Thoracic aorta (tissue), 2 donors: ENCODE measurements at regions not wholly inside any gene's neighbourhood (a gene's known extent, or its start where the extent isn't known, plus 50 kb on each side); places are given as distances from the start of the nearest gene placed in this dataset.

Experiments used
- ATAC-seq: fragments of 150-250 bp; one replicate; pipeline ENCODE4 v1.8.0; 2017; ENCODE audit warnings: low read depth; ENCODE audit not compliant: insufficient number of reproducible peaks, low FRiP score
- DNase-seq: peaks from one replicate; pipeline ENCODE4 v3.0.0-alpha.2; 2020; ENCODE audit warnings: low spot score
- H3K27ac ChIP-seq, 2 donors: fragments of 200-600 bp; sonication (generic); 1 replicate in 1 of 2; 2 replicates in 1 of 2; pipeline ENCODE4 v1.5.1; 2016; ENCODE audit warnings: mild to moderate bottlenecking in 2 of 2, moderate library complexity in 2 of 2
- H3K27me3 ChIP-seq: fragments of 200-600 bp; sonication (generic); replicated peaks from 2 replicates; pipeline ENCODE4 v1.6.0; 2016; ENCODE audit warnings: mild to moderate bottlenecking; ENCODE audit not compliant: insufficient read depth
- H3K36me3 ChIP-seq: fragments of 200-600 bp; sonication (generic); one replicate; pipeline ENCODE4 v1.5.1; 2016
- H3K4me1 ChIP-seq, 2 donors: fragments of 200-600 bp; sonication (generic); 1 replicate in 1 of 2; 2 replicates in 1 of 2; pipeline versions ENCODE4 v1.5.1 to v1.6.0; 2016; ENCODE audit warnings: low read depth in 2 of 2, mild to moderate bottlenecking in 1 of 2; ENCODE audit not compliant: control insufficient read depth in 1 of 2
- H3K4me3 ChIP-seq: fragments of 200-600 bp; sonication (generic); 2 replicates; pipeline ENCODE4 v1.5.1; 2016; ENCODE audit warnings: mild to moderate bottlenecking
- H3K9me3 ChIP-seq: fragments of 200-600 bp; sonication (generic); 2 replicates; pipeline ENCODE4 v1.5.1; 2016
- TF ChIP-seq, protein P1 (sequence below): fragments of 200-600 bp; sonication (generic); IDR thresholded peaks from one replicate; pipeline ENCODE4 v1.5.1; 2019; ENCODE audit warnings: antibody characterized with exemption

DNA sequence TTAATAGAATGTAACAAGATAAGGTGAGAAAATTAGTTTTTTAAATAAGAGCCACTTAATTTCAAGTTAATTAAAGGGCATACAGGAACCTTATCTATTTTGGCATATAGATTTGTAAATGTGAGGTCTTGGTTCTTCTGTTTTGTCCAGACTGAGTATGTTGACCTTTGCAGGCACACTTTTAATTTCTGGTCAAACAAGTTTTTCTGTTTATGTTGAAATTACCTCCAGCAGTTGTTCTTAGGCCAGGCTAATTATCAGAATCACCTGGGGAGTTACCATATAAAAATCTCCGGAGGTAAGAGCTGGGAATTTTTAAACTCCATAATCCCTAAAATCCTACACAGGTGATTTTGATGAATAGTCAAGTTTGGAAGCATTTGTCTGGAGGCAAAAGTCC lies 227.4 kb upstream of the ANKRD50 start:
- no peaks in the 10 kb centered on the region for H3K9me3 ChIP-seq
- peaks cover 9 to 32% of the 10 kb centered on the region in 2 donors for H3K4me1 ChIP-seq
- no peak for ATAC-seq
- peak overlapping the region in 1 of 2 donors; percentile 30 for H3K27ac ChIP-seq
- H3K27me3 ChIP-seq: no peaks in the 10 kb centered on the region
- no peaks in the 10 kb centered on the region for H3K36me3 ChIP-seq
- no peak overlapping the region for H3K4me3 ChIP-seq
- no peak for DNase-seq
- TF ChIP-seq, protein P1, sequence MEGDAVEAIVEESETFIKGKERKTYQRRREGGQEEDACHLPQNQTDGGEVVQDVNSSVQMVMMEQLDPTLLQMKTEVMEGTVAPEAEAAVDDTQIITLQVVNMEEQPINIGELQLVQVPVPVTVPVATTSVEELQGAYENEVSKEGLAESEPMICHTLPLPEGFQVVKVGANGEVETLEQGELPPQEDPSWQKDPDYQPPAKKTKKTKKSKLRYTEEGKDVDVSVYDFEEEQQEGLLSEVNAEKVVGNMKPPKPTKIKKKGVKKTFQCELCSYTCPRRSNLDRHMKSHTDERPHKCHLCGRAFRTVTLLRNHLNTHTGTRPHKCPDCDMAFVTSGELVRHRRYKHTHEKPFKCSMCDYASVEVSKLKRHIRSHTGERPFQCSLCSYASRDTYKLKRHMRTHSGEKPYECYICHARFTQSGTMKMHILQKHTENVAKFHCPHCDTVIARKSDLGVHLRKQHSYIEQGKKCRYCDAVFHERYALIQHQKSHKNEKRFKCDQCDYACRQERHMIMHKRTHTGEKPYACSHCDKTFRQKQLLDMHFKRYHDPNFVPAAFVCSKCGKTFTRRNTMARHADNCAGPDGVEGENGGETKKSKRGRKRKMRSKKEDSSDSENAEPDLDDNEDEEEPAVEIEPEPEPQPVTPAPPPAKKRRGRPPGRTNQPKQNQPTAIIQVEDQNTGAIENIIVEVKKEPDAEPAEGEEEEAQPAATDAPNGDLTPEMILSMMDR: no peak

DNA sequence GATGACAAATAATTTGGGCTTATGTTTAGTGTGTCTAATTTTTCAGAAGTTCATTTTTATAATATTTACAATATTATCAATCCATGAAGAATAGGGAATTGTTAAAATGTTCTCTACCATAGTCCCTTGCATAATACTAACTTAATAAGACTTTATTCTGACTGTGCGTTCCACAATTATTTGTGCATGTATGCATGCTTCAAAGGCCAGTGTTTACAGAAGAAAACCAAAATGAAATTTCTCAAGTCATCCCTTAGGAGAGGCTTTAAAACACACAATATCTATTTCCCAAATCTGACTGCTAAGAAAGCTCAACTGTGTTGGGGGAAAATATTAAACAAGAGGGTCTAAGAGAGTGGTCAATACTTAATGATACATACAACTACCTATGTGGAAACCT lies 226.3 kb upstream of the ANKRD50 start:
- Histone ChIP-seq H3K4me3 (no peak overlapping the region), H3K27me3 (no peaks in the 10 kb centered on the region), H3K27ac (no peak overlapping the region), H3K36me3 (no peaks in the 10 kb centered on the region), H3K9me3 (no peaks in the 10 kb centered on the region), H3K4me1 (peaks cover 9 to 32% of the 10 kb centered on the region in 2 donors)
- TF ChIP-seq, protein P1: no peak
- DNase-seq: no peak
- no peak for ATAC-seq

DNA sequence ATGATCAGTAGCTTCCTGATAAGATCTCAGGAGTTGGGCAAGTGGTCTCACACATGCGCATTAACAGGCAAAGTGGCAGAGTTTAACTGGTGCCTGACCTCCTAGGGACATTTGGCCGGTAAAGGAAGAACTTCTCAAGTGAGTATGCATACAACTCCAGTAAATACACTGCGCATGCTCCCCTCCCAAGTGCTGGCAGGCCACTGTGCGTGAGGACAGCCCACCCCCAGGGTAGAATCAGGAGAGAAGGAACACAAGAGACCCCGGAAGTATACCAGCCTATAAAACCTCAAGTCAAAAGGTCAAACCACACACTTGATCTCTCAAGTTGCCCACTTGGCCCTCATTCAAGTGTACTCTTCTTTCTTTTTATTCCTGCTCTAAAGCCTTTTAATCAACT lies 225.5 kb upstream of the ANKRD50 start:
- no peaks in the 10 kb centered on the region for H3K9me3 ChIP-seq
- no peaks in the 10 kb centered on the region for H3K27me3 ChIP-seq
- no peaks in the 10 kb centered on the region for H3K36me3 ChIP-seq
- H3K4me1 ChIP-seq: peaks cover 9 to 32% of the 10 kb centered on the region in 2 donors
- H3K27ac ChIP-seq: no peak overlapping the region
- ATAC-seq (no peak), DNase-seq (no peak)
- TF ChIP-seq, protein P1: no peak
- H3K4me3 ChIP-seq: no peak overlapping the region

DNA sequence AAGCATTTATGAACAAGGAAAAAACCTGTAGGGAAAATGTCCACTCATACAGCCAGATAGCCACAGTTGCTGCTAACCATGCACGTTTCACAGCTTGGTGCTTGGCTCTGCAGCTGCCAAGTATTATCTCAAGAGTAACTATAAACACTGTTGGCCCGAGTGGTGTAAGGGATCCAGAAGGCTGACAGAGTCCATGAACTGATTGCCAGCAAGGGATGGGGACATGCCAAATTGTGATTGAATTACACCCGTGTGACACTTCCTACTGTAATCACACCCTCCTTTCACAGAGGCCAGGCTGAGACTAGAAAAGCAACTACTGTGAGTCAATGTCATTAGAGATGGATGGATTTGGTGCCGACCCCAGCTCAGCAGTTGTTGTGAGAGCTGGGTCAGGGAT lies 223.9 kb upstream of the ANKRD50 start:
- no peak for ATAC-seq
- H3K27ac ChIP-seq: no peak overlapping the region
- no peak for DNase-seq

DNA sequence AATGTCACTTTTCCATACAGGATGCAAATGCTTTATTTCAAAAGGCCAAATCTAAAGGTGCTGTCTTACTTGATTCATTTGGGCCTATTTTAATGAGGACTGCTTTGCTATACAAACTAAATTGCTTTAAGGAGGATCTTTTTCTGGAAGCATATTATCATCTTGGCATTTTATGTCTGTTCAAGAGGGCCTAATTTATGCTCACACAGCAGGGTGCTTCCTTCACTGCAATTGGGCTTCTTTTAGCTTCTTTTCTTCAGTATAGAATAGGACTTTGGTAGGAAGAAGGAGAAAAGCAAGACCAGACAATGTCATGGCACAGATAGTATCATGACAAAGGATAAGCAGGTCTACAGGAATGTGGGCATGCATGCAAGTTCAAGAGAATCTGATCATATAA lies 222.4 kb upstream of the ANKRD50 start:
- Histone ChIP-seq H3K9me3 (no peaks in the 10 kb centered on the region), H3K4me1 (peaks cover 2 to 21% of the 10 kb centered on the region in 2 donors), H3K27me3 (no peaks in the 10 kb centered on the region), H3K4me3 (no peak overlapping the region), H3K36me3 (no peaks in the 10 kb centered on the region), H3K27ac (no peak overlapping the region)
- ATAC-seq (no peak), DNase-seq (no peak)
- TF ChIP-seq, protein P1: no peak

More for the DNA sequence above, 223.9 kb upstream of the ANKRD50 start:
- H3K4me3 ChIP-seq: no peak overlapping the region
- H3K27me3 ChIP-seq: no peaks in the 10 kb centered on the region
- peaks cover 9 to 32% of the 10 kb centered on the region in 2 donors for H3K4me1 ChIP-seq
- TF ChIP-seq, protein P1: no peak
- no peaks in the 10 kb centered on the region for H3K9me3 ChIP-seq
- no peaks in the 10 kb centered on the region for H3K36me3 ChIP-seq
